Neural cell (in vitro differentiated cells): ENCODE measurements at regions not wholly inside any gene's neighbourhood (a gene's known extent, or its start where the extent isn't known, plus 50 kb on each side); places are given as distances from the start of the nearest gene placed in this dataset.

Experiments used
- H2AFZ ChIP-seq: fragments of 200-600, 300-800 bp; sonication (generic), shearing (Covaris generic); 2 replicates; pipeline ENCODE4 v1.6.0; 2014; ENCODE audit warnings: low read depth, mild to moderate bottlenecking, antibody characterized with exemption, low read length, moderate library complexity
- H3F3A ChIP-seq: fragments of 200-600 bp; shearing (Covaris generic); 2 replicates; pipeline ENCODE4 v1.6.1; 2016; ENCODE audit warnings: mild to moderate bottlenecking, moderate library complexity, mixed read lengths, antibody characterized with exemption, low read length; ENCODE audit not compliant: insufficient read depth, poor library complexity, severe bottlenecking
- H3K27ac ChIP-seq: fragments of 200-600, 300-800 bp; sonication (generic), shearing (Covaris generic); 2 replicates; pipeline ENCODE4 v1.5.1; 2014; ENCODE audit warnings: mild to moderate bottlenecking, low read length, moderate library complexity
- H3K27me3 ChIP-seq: fragments of 300-800, 200-600 bp; sonication (generic), shearing (Covaris generic); 2 replicates; pipeline ENCODE4 v1.6.0; 2014; ENCODE audit warnings: mild to moderate bottlenecking, low read depth, low read length, moderate library complexity; ENCODE audit not compliant: insufficient read depth
- H3K36me3 ChIP-seq: fragments of 300-800, 200-600 bp; sonication (generic), shearing (Covaris generic); 2 replicates; pipeline ENCODE4 v1.5.1; 2014; ENCODE audit warnings: mild to moderate bottlenecking, antibody characterized with exemption, low read length, moderate library complexity; ENCODE audit not compliant: insufficient read depth
- H3K4me2 ChIP-seq: fragments of 300-800, 200-600 bp; sonication (generic), shearing (Covaris generic); 2 replicates; pipeline ENCODE4 v1.6.0; 2014; ENCODE audit warnings: mild to moderate bottlenecking, low read length
- H3K4me3 ChIP-seq: fragments of 300-800, 200-600 bp; sonication (generic), shearing (Covaris generic); 2 replicates; pipeline ENCODE4 v1.5.1; 2014; ENCODE audit warnings: mild to moderate bottlenecking, low read length, moderate library complexity
- H3K79me2 ChIP-seq: fragments of 200-600 bp; shearing (Covaris generic); replicated peaks from 2 replicates; pipeline ENCODE4 v1.6.0; 2014; ENCODE audit warnings: mild to moderate bottlenecking, low read length, moderate library complexity; ENCODE audit not compliant: insufficient read depth
- H3K9ac ChIP-seq: fragments of 300-800, 200-600 bp; sonication (generic), shearing (Covaris generic); 2 replicates; pipeline ENCODE4 v1.6.1; 2016; ENCODE audit warnings: mild to moderate bottlenecking, low read length, mixed read lengths
- H3K9me2 ChIP-seq: fragments of 200-600 bp; shearing (Covaris generic); 2 replicates; pipeline ENCODE4 v1.6.1; 2016; ENCODE audit warnings: mild to moderate bottlenecking, low read length, mixed read lengths; ENCODE audit not compliant: insufficient read depth
- H3K9me3 ChIP-seq: fragments of 200-600, 300-800 bp; sonication (generic), shearing (Covaris generic); 2 replicates; pipeline ENCODE4 v1.6.1; 2016; ENCODE audit warnings: mild to moderate bottlenecking, mixed run types, low read length, moderate library complexity, mixed read lengths
- H4K20me1 ChIP-seq: fragments of 200-600 bp; shearing (Covaris generic); 2 replicates; pipeline ENCODE4 v1.6.1; 2016; ENCODE audit warnings: mild to moderate bottlenecking, mixed run types; ENCODE audit not compliant: insufficient read depth
- EP300 ChIP-seq: fragments of 450-650 bp; conservative IDR thresholded peaks from 2 replicates; pipeline ENCODE4 v1.6.1; 2014; ENCODE audit warnings: antibody characterized with exemption, mild to moderate bottlenecking, moderate library complexity; ENCODE audit not compliant: poor library complexity, severe bottlenecking
- EZH2 ChIP-seq: fragments of 200-600, 300-800 bp; shearing (Covaris generic), sonication (generic); IDR thresholded peaks from 2 replicates; pipeline ENCODE4 v1.6.1; 2014; ENCODE audit warnings: antibody characterized with exemption, low read length, borderline replicate concordance, mild to moderate bottlenecking; ENCODE audit not compliant: insufficient read depth, poor library complexity, severe bottlenecking
- MXI1 ChIP-seq: fragments of 450-650 bp; conservative IDR thresholded peaks from 2 replicates; pipeline ENCODE4 v1.6.1; 2014; ENCODE audit warnings: antibody characterized with exemption, mild to moderate bottlenecking; ENCODE audit not compliant: poor library complexity, severe bottlenecking
- POLR2AphosphoS5 ChIP-seq: IDR thresholded peaks from 2 replicates; pipeline ENCODE4 v1.6.1; 2012
- RAD21 ChIP-seq: fragments of 450-650 bp; conservative IDR thresholded peaks from 2 replicates; pipeline ENCODE4 v1.6.1; 2014; ENCODE audit warnings: antibody characterized with exemption, mild to moderate bottlenecking, moderate library complexity
- SMC3 ChIP-seq: fragments of 450-650 bp; conservative IDR thresholded peaks from 2 replicates; pipeline ENCODE4 v1.6.1; 2014; ENCODE audit warnings: antibody characterized with exemption, mild to moderate bottlenecking, moderate library complexity; ENCODE audit not compliant: poor library complexity
- TAF1 ChIP-seq: IDR thresholded peaks from 2 replicates; pipeline ENCODE4 v1.6.1; 2012; ENCODE audit warnings: low read depth
- TF ChIP-seq, protein P1 (sequence below): fragments of 450-650 bp; IDR thresholded peaks from 2 replicates; pipeline ENCODE4 v1.5.1; 2014; ENCODE audit warnings: antibody characterized with exemption, mild to moderate bottlenecking, moderate library complexity; ENCODE audit not compliant: poor library complexity, severe bottlenecking
- TF ChIP-seq, protein P2 (sequence below): IDR thresholded peaks from 2 replicates; pipeline ENCODE4 v1.6.1; 2012; ENCODE audit warnings: borderline replicate concordance

DNA sequence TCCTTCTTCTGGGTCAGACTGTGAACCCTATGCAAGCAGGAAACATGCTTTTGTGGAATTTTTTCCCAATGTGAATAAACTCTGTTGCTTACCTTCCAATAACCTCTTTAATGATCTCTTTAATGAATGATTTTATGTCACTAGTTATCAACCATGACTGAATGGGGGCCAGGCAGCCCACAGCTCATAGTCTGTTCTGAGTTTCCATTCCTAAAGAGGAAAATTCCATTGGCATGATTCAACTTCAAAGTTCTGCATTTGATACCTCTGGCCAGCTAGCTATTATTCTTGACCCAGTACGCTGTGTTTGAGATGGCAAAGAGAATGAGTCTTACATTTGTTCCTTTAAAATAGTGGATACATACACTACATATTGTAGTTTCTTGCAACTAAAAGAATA, 867.8 kb upstream of the CELF2 start:
- H4K20me1 ChIP-seq: no peaks in the 10 kb centered on the region
- H3F3A ChIP-seq: no peaks in the 10 kb centered on the region
- H3K9me3 ChIP-seq: no peaks in the 10 kb centered on the region
- H3K9me2 ChIP-seq: no peaks in the 10 kb centered on the region
- TF ChIP-seq, protein P1, sequence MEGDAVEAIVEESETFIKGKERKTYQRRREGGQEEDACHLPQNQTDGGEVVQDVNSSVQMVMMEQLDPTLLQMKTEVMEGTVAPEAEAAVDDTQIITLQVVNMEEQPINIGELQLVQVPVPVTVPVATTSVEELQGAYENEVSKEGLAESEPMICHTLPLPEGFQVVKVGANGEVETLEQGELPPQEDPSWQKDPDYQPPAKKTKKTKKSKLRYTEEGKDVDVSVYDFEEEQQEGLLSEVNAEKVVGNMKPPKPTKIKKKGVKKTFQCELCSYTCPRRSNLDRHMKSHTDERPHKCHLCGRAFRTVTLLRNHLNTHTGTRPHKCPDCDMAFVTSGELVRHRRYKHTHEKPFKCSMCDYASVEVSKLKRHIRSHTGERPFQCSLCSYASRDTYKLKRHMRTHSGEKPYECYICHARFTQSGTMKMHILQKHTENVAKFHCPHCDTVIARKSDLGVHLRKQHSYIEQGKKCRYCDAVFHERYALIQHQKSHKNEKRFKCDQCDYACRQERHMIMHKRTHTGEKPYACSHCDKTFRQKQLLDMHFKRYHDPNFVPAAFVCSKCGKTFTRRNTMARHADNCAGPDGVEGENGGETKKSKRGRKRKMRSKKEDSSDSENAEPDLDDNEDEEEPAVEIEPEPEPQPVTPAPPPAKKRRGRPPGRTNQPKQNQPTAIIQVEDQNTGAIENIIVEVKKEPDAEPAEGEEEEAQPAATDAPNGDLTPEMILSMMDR: no peak
- no peak for TF ChIP-seq EZH2
- TF ChIP-seq EP300: no peak
- TF ChIP-seq SMC3: no peak
- TF ChIP-seq MXI1: no peak
- TF ChIP-seq POLR2AphosphoS5: no peak
- TF ChIP-seq RAD21: no peak
- TF ChIP-seq, protein P2, sequence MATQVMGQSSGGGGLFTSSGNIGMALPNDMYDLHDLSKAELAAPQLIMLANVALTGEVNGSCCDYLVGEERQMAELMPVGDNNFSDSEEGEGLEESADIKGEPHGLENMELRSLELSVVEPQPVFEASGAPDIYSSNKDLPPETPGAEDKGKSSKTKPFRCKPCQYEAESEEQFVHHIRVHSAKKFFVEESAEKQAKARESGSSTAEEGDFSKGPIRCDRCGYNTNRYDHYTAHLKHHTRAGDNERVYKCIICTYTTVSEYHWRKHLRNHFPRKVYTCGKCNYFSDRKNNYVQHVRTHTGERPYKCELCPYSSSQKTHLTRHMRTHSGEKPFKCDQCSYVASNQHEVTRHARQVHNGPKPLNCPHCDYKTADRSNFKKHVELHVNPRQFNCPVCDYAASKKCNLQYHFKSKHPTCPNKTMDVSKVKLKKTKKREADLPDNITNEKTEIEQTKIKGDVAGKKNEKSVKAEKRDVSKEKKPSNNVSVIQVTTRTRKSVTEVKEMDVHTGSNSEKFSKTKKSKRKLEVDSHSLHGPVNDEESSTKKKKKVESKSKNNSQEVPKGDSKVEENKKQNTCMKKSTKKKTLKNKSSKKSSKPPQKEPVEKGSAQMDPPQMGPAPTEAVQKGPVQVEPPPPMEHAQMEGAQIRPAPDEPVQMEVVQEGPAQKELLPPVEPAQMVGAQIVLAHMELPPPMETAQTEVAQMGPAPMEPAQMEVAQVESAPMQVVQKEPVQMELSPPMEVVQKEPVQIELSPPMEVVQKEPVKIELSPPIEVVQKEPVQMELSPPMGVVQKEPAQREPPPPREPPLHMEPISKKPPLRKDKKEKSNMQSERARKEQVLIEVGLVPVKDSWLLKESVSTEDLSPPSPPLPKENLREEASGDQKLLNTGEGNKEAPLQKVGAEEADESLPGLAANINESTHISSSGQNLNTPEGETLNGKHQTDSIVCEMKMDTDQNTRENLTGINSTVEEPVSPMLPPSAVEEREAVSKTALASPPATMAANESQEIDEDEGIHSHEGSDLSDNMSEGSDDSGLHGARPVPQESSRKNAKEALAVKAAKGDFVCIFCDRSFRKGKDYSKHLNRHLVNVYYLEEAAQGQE: no peak
- no peak for TF ChIP-seq TAF1
- H3K9ac ChIP-seq: no peak overlapping the region
- H3K79me2 ChIP-seq: no peaks in the 10 kb centered on the region
- no peaks in the 10 kb centered on the region for H3K36me3 ChIP-seq
- no peak overlapping the region for H2AFZ ChIP-seq
- H3K27ac ChIP-seq: no peak overlapping the region
- H3K27me3 ChIP-seq: no peaks in the 10 kb centered on the region
- no peak overlapping the region for H3K4me2 ChIP-seq
- H3K4me3 ChIP-seq: no peak overlapping the region

DNA sequence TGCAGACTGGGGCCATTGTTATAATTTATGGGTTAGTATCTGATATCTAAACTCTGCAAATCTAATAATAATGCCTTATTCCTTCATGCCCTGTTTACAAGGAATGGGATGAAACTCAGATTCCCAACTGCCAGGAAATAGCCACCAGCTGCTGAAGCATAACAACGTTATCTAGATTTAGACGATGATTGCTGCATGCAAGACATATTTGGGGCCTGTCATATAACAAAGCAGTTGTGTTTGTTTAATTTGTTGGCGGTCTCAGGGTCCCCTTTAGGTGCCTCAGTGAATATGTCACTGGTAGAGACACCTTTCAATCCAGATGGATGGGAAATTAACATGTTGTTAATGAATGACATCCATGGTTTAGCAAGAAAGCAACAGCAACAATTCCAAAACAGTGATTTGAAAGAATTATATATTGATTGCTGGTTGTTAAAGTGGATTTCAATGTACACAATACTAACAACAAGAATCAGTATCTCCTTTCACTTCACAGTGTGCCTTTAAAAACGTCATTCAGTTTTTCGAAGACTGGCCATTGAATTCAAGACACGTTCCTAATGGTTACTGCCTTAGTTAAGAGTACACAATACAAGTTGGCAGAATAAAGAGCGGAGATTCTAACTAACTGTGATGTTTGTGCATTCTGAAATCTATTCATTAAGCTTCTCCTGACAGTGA, 860.6 kb upstream of the CELF2 start:
- no peaks in the 10 kb centered on the region for H3K9me3 ChIP-seq
- H3K27ac ChIP-seq: no peak overlapping the region
- no peaks in the 10 kb centered on the region for H3K9me2 ChIP-seq
- H3K27me3 ChIP-seq: no peaks in the 10 kb centered on the region
- H3K9ac ChIP-seq: no peak overlapping the region
- H3K4me2 ChIP-seq: no peak overlapping the region
- TF ChIP-seq, protein P1: no peak
- TF ChIP-seq SMC3 (no peak), EP300 (no peak)
- TF ChIP-seq, protein P2: no peak
- H3F3A ChIP-seq: no peaks in the 10 kb centered on the region
- H3K79me2 ChIP-seq: no peaks in the 10 kb centered on the region
- H2AFZ ChIP-seq: no peak overlapping the region
- no peak overlapping the region for H3K4me3 ChIP-seq
- H3K36me3 ChIP-seq: no peaks in the 10 kb centered on the region
- H4K20me1 ChIP-seq: no peaks in the 10 kb centered on the region
